ENCODE measurements at regions not wholly inside any gene's neighbourhood (a gene's known extent, or its start where the extent isn't known, plus 50 kb on each side); places are given as distances from the start of the nearest gene placed in this dataset.
A peak's percentile ranks its signal among the peaks of the same experiment; 100 is the strongest.
"Not testable (repeated sequence)": the region's sequence is repeated elsewhere in the genome, so short reads cannot be mapped to it uniquely, and the experiment has no call there.

DNA sequence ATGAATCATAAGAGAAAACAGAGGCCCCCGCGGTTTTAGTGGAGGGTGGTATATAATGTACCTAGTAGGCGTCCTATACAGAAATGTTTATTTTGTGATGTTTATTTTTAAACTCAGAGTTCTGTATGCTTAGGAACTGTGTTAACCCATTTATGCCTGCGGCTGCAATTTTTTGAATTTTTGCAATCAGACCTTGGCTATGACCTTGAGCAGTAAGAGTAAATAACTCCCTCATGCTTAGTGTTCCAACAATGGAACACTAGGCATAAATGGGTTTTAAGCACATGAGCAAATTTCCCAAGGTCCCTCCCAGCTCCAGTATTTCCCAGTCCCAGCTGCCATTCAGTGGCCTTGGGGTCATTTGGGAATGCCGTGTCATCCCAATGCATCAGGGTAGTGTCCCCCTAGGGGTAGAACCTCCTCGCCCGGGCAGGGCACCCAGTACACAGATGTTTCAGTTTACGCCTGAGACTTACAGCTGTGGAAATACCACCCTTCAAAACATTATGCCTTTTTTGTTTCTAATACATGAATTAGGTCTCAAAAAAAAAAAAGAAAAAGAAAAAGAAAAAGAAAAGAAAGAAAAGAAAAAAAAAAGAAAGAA lies 605.8 kb upstream of the CDH11 start:
- no peak for DNase-seq (ENCODE audit: low spot score)

DNA sequence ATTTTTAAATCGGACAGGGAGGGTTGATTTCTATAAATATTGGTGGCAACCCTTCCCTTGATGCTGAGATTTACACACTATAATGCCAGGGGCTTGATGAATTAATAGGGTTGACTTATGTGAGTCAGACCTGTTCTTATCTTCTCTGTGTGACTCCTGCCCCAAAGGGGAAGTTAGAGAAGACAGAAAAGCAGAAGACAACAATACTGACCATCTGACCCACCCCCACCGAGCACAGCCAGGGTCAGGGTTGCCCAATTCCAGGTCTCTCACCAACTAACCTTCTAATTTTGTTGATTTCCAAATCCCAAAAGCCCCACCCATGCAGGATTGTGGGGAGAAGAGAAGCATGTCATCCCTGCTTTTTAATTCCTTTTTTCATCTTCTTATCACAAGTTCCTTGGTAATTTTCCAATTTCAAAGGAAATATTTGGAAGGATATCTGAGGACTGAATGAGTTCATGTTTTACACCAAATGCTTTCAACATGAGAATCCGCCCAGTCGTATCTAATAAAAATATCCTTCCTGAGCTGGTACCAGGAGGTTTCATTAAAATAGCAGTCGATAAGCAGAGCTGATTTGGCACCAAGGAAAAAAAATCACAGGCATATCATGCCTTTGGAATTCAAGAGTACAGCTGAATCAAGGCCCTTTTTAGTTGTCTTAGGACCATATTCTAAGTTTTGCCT lies 603.4 kb upstream of the CDH11 start:
- peak; percentile 30 for DNase-seq (ENCODE audit: low spot score)

DNA sequence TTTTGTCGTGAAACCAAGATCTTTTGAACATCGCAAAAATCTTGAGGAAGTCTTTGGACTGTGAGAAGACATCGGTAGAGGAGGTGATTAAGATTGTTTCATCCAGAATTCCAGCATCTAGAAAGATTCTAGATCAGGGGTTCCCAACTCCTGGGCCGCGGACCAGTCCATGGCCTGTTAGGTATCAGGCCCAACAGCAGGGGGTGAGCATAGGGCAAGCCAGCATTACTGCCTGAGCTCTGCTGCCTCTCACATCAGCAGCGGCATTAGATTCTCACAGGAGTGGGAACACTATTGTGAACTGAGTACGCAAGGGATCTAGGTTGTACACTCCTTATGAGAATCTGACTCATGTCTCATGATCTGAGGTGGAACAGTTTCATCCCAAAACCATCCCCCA lies 600.6 kb upstream of the CDH11 start:
- DNase-seq (ENCODE audit: low spot score): no peak

DNA sequence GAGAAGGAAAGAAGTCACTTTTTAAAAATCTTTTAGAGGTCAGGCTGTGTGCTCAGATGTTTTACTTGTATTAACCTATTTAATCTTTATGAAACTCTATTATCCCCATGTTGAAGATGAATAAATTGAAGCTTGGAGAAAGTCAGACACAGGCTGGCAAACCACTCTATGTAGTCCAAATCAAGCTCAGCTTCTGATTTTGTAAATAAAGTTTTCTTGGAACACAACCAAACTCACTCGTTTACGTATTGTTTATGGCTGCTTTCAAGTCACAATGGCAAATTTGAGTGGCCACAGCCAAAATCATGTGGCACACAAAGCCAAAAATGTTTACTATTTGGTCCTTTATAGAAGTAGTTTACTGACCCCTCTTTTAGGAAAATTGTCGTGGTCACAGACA lies 596.0 kb upstream of the CDH11 start:
- DNase-seq (ENCODE audit: low spot score): no peak

DNA sequence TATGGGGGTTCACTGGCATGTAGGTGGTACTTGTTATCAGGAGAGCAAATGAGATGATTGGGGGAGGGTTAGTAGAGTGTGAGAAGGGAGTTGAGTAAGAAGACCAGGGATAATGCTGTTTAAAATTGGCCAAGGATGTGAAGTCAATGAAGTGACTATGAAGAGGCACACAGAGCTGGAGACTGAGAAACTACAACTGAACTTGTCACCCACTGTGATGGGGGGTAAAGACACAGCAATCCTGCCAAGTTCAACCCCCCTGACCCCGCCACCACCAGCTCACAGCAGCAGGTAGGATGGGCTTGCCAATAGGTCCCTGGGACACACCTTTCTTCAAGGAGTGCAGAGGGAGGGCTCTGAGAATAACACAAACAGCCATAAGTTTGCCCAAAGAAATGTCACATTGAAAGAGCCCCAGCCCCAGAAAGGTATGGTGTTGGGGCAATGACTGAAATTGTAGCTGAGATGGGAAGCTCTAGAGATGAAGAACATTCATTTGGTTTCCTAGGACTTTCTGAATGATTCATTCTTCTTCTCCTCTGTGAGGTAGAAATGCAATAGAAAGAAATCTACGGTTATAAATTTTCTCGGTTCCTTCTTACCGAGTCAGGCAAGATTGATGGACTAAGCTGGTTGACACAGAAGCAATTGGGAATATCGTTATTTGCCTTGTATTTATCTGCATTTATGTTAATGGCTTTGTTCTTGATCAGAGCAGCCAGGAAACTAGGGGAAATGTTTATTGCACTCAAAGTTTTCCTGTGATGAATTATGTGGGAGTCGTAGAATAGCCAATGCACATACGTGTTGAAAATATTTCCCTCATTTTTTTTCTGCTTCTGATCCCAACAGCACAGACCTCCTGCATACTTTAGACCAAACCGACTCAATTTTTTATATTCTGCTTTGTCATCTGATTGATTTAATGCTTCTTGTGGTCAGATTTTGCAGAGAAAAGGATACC lies 595.2 kb upstream of the CDH11 start:
- no peak for DNase-seq (ENCODE audit: low spot score)

DNA sequence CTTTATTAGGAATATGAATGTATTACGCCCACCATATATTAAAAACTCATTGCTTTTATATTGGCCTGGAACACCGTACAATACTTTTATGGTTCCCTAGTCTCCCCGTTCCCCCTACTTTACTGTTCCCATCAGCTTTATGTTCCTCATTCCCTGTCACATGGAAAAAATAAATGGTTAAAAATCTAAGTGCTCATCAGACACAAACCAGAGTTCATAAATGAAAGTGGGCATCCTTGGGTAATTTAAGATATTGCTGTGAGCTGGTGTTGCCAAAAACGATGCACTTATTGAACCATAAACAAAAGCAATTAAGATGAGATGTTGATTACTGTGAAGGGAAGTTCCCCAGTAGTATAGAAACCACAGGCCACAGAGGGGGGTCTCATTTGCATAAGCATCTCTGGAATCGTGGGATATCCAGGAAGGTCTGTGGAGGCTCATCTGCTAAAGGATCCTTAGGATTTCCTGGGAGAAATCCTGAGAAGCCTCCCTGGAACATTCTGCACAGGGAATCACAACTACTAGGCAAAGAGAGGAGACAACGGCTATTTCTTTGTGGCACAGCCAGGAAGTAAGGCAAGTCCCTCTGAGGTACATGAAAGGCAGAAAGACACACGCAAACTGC lies 591.4 kb upstream of the CDH11 start:
- DNase-seq (ENCODE audit: low spot score): no peak

DNA sequence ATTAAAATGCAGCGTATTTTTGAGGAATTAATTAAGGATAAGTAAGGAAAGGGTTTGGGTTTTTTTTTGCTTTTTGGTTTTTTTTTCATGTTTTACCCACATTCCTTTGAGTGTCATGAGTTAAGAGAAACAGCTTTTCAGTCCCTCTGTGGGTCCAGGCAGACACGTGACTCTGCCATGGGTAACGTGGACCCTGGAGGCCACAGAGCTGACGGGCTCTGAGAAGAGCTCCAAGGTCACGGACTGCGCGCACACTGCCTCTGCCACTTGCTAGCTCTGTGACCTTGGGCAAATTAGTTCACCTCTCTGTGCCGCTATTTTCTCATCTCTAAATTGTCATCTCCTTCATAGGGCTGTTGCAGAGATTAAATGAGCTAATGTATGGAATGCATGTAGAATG lies 588.2 kb upstream of the CDH11 start:
- DNase-seq (ENCODE audit: low spot score): no peak

DNA sequence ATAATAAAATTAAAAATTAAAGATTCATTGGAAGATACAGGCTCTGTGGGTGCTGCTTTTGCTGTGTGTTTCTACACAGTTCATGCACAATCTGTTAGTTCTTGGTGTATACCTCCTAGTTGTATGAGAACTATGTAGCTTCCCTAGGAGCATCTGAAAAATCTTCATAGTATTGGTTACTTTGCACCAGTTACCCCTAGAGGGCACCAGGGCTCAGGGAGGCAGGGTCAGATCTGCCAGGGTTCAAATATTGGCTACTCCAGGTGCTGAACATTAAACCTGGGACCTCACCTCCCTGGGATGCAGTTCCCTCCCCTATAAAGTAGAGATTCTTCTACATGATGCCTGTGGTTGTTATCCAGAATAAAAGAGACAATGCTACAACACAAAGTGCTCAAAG lies 583.0 kb upstream of the CDH11 start:
- DNase-seq (ENCODE audit: low spot score): no peak

DNA sequence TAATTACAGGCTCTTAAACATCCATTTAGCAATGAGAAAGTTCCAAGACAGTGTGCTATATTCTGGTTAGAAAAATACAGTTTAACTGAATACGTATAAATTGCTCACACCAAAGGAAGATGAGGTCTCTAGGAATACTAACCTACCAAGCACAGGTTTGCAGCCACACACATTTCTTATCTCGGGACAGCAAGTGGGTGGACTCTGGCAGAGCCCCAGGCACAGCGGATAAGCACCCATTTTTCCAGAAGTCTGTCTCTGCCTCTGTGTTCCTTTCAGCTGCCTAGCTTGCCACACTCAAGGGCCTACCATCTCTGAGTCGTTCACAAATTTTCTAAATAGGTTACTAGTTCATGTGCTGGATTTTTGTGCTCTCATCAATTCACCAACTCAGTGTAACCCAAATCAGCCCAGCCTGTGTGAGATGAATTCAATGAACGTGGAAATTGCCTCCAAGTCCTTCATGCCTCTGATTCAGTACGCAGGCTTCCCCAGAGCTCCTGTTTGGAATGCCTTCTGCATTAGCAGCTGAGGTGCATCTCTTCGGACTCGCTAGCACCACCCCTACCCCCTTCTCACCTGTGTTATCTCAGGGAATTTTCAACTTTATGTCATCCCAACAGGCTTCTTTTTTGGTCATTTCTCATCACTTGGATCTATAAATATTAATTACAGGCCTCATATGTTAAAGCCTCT lies 581.0 kb upstream of the CDH11 start:
- no peak for DNase-seq (ENCODE audit: low spot score)

DNA sequence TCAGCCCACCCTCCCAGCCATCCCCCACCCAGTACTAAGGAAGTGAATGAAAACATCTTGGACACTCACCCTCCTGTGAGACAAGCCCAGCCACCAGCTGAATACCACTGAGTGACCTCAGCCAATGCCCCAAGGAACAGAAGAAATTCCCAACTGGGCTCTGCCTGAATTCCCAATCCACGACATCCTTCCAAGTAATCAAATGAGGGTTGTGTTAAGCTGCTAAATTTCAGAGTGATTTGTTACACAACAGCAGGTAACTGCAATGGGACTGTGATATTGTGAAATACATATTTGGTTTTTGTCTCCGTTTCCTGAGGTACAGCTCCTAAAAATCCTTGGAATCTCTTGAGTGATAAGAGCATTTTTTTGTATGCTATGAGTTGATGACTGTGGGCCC lies 578.7 kb upstream of the CDH11 start:
- no peak for DNase-seq (ENCODE audit: low spot score)

DNA sequence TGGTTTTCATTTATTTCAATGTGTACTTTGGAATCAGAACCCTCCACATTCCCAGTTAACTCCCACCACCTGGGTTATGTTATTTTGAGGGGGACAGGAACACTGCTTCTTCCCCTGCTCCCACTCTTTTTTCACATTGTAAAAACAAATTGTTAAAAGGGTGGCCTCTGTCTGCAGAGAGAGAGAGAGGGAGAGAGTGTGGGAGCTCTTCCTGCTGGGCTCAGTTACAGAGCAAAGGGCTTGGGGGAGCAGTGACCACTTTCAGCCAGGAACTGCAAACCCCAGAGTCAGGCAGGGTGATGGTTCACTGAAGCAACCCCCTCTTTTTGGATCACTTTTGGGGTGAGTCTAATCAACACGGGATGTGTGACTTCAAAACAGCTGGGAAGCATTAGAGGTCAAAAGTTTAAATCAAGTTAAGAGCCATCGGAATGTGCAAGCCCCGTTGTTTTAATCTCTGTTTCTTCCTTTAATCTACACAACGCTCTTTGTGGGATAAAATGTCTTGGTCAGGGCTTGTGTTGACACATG lies 577.0 kb upstream of the CDH11 start:
- DNase-seq (ENCODE audit: low spot score): no peak

DNA sequence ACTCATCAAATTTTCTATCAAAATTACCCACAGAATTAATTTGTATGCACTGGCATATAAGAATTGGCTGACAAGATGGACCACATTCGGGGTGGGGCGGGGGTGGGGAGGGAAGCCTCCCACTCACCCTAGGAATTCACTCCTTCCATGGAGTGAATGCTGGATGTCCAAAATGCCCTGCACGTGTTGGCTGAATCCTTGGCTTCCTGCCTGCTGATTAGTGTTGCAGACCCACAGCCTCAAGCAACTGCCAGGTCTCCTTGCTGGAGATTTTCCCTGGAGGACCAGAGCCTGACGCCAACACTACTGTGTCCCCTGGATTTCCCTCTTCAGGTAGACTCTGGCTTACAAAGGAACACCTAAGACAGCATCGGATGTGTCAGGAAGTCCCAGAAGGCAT lies 575.7 kb upstream of the CDH11 start:
- no peak for DNase-seq (ENCODE audit: low spot score)

DNA sequence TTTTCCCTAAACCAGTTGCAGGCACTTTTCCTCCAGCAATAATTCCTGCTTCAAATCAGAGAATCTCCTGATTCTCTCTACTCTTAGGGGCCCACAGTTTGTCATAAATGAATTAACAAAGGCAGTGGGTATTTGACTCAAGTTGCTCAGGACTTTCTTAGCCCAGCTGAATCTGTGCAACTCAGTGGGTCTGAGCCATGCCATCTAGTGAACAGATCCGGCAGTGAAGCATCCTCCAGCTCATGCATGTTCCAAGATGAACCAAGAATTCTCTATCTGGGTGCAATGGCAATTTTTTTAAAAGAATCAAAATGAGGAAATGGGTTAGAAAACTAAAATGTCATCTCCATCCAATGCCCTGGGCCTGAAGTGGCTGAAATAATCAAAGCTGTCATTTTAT lies 575.2 kb upstream of the CDH11 start:
- no peak for DNase-seq (ENCODE audit: low spot score)

DNA sequence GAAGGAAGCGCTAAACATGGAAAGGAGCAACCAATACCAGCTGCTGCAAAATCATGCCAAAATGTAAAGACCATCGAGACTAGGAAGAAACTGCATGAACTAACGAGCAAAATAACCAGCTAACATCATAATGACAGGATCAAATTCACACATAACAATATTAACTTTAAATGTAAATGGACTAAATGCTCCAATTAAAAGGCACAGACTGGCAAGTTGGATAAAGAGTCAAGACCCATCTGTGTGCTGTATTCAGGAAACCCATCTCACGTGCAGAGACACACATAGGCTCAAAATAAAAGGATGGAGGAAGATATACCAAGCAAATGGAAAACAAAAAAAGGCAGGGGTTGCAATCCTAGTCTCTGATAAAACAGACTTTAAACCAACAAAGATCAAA lies 570.0 kb upstream of the CDH11 start:
- DNase-seq (ENCODE audit: low spot score): not testable (repeated sequence)

DNA sequence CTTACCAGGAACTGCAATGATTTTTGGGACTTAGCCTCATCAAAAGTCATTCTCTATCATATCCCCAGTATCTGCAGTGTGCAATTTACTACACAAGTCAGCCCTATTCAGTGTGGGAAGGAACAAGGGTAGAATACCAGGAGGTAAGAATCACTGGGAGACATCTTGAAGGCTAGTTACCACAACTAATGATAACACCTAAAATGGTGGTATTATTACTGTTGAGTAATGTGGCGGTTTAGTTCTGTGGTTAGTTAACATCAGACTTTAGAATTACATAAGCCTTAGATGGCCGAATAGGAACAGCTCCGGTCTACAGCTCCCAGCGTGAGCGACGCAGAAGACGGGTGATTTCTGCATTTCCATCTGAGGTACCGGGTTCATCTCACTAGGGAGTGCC lies 567.9 kb upstream of the CDH11 start:
- DNase-seq (ENCODE audit: low spot score): no peak

DNA sequence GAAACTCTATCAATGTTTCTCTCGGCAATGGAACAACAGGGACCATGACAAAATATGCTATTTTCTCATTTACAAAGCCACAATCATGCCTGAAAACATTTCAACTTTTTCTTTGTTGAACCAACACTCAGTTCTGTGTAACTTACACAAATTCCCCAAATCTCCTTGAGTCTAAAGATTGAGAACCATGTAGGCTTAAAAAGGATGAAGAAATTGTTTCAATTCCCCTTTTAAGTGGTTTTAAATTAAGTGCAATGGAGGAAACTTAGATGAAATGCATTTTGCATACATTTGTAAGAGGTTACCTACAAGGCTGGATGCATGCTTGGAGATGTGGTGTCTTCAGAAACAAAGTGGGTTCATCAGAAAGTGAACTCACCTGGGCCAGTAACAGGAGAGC lies 566.4 kb upstream of the CDH11 start:
- no peak for DNase-seq (ENCODE audit: low spot score)

DNA sequence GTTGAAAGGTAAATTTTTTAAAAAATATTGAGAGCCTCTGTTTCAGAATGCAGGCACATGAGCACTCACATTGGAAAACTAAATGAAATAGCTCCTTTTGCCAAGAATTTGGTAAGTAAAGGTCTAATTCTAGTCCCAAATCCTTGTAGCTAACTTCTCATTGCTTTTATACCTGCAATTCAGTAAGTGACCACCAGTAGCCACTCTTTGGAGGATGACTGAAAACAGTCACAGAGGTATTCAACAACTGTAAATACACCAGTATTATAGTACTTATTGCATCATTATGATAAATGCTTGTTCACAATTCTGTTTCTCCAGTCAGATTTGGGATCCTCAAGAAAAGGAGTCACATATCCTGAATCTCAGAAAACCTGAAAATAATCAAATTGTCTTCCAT lies 562.4 kb upstream of the CDH11 start:
- DNase-seq (ENCODE audit: low spot score): no peak

DNA sequence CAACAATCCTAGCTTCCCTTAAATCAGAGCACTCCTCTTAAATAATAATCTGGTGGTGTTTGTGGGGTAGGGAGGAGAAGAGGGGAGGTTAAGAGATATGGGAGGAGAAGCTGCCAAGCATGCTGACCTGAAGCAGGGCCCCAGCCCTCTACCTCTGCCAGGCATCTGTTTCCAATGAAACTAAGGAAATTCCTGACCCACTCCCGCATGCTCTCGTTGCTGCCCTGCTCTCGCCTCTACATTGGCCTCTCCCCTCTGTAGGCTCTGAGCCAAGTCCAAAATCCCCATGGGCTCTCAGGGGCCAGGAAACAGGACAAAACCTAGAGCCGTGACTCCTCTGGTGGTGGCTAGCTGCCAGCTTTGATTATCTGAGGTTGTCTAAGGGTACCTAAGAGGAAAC lies 559.5 kb upstream of the CDH11 start:
- no peak for DNase-seq (ENCODE audit: low spot score)

DNA sequence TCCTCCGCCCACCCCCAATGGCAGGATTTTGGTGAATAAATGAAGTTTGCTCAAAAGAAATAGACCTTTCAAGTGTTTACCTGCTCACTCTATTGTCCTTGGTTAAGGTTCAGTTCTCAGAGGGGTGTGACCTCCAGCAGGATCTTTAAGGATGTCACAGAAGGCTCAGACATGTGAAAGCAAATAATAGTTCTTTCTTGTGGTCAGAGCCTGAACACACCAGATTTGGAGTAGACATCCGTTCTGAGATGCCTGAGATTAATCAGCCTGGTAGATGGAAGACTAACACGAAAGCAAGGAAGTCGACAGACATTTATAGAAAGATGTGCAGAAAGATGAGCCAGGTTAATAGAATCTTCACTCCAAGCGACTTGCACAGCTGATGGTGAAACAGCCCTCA lies 557.9 kb upstream of the CDH11 start:
- no peak for DNase-seq (ENCODE audit: low spot score)

DNA sequence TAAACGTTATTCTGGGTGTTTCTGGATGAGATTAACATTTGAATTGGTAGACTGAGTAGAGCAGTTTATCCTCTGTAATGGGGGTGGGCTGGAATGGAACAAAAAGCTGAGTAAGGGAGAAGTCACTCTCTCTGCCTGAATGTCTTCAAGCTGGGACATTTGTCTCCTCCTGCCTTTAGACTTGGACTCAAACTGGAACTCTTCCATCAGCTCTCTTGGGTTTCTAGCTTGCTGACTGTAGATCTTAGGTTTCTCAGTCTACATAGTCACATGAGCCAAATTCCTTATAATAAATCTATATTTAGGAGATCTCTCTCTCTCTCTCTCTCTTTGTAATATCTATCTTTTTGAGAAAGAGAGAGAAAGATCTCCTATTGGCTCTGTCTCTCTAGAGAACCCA lies 553.3 kb upstream of the CDH11 start:
- DNase-seq (ENCODE audit: low spot score): no peak

DNA sequence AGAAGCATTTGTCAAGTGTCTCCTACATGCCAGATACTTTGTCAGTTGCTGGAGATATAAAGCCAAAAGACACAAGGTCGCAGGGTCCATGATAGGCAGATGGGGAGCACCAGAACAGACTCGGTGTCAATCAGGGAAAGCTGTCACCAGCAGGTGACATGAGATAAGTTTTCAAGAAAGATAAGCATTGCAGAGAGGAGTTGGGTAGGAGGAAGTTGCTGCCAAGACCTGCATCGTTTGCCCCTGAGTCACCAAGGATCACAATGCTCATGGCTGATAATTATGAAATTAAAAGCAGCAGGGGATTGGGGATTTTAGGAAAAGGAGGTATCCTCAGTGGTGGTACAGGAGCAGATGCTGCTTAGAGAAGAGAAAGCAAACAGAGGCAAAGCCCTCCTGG lies 551.1 kb upstream of the CDH11 start:
- DNase-seq (ENCODE audit: low spot score): no peak

DNA sequence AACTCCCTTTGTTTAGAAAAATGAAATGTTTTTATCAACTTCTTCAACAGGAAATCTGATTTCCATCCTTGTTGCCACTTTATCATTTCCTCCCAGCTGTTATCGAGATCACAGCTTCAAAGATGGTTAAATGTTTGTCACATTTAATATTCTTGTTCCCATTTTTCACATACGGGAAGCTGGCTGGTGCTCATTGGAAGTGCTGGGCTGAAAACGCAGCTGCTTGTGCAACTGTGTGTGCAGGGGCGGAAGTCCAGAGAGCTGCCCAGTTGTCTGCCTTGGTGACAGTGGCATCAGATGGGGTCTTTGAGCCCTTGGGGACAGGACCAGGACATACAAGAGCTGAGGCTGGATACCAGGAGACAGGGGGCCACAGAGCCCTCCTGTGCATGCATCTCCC lies 549.2 kb upstream of the CDH11 start:
- no peak for DNase-seq (ENCODE audit: low spot score)

All from Ammon's horn (tissue), 1 donor.